ENCODE measurements at regions not wholly inside any gene's neighbourhood (a gene's known extent, or its start where the extent isn't known, plus 50 kb on each side); places are given as distances from the start of the nearest gene placed in this dataset.
"Not testable (repeated sequence)": the region's sequence is repeated elsewhere in the genome, so short reads cannot be mapped to it uniquely, and the experiment has no call there.

GRCh38 chr2:189231719-189232323, 52.3 kb upstream of the COL5A2 start:
- Mint-ChIP-seq H3K27ac (no peak overlapping the region), H3K27me3 (peaks cover 0 to 7% of the 10 kb centered on the region in 2 donors), H3K9me3 (no peaks in the 10 kb centered on the region), H3K4me1 (no peaks in the 10 kb centered on the region), H3K36me3 (no peaks in the 10 kb centered on the region), H3K4me3 (no peak overlapping the region)
- DNase-seq: no peak
- no peak for ATAC-seq (replicated peaks)

GRCh38 chr2:189232759-189233406, 53.3 kb upstream of the COL5A2 start:
- Mint-ChIP-seq H3K27me3 (peaks cover 0 to 7% of the 10 kb centered on the region in 2 donors), H3K9me3 (no peaks in the 10 kb centered on the region), H3K36me3 (no peaks in the 10 kb centered on the region), H3K27ac (no peak overlapping the region), H3K4me1 (no peaks in the 10 kb centered on the region), H3K4me3 (no peak overlapping the region)
- ATAC-seq (replicated peaks) (no peak), DNase-seq (no peak)

- no peaks in the 10 kb centered on the region for H3K36me3 Mint-ChIP-seq
- no peaks in the 10 kb centered on the region for H3K9me3 Mint-ChIP-seq
- ATAC-seq (replicated peaks) (no peak), DNase-seq (no peak)
- no peak overlapping the region for H3K27ac Mint-ChIP-seq
- peaks cover 0 to under 1% of the 10 kb centered on the region in 2 donors for H3K27me3 Mint-ChIP-seq
- no peaks in the 10 kb centered on the region for H3K4me1 Mint-ChIP-seq
- H3K4me3 Mint-ChIP-seq: no peak overlapping the region
Measured at GRCh38 chr2:189233527-189233926, 54.0 kb upstream of the COL5A2 start.

GRCh38 chr2:189234991-189235390, 55.4 kb upstream of the COL5A2 start:
- Mint-ChIP-seq H3K9me3 (no peaks in the 10 kb centered on the region), H3K4me3 (no peak overlapping the region), H3K36me3 (no peaks in the 10 kb centered on the region), H3K4me1 (no peaks in the 10 kb centered on the region), H3K27ac (no peak overlapping the region), H3K27me3 (no peaks in the 10 kb centered on the region)
- DNase-seq (no peak), ATAC-seq (replicated peaks) (no peak)

- Mint-ChIP-seq H3K4me1 (no peaks in the 10 kb centered on the region), H3K27me3 (no peaks in the 10 kb centered on the region), H3K36me3 (no peaks in the 10 kb centered on the region), H3K4me3 (no peak overlapping the region), H3K27ac (no peak overlapping the region), H3K9me3 (no peaks in the 10 kb centered on the region)
- no peak for ATAC-seq (replicated peaks)
- DNase-seq: no peak
Measured at GRCh38 chr2:189236066-189236465, 56.5 kb upstream of the COL5A2 start.

- H3K36me3 Mint-ChIP-seq: no peaks in the 10 kb centered on the region
- no peaks in the 10 kb centered on the region for H3K27me3 Mint-ChIP-seq
- H3K4me1 Mint-ChIP-seq: no peaks in the 10 kb centered on the region
- ATAC-seq (replicated peaks): no peak
- H3K9me3 Mint-ChIP-seq: peaks cover 3 to 5% of the 10 kb centered on the region in 2 donors
- DNase-seq: no peak
- no peak overlapping the region for H3K4me3 Mint-ChIP-seq
- no peak overlapping the region for H3K27ac Mint-ChIP-seq
Measured at GRCh38 chr2:189238903-189239302, 59.3 kb upstream of the COL5A2 start.

- DNase-seq; H3K27ac Mint-ChIP-seq; ATAC-seq (replicated peaks); H3K4me1 Mint-ChIP-seq; H3K27me3 Mint-ChIP-seq; H3K36me3 Mint-ChIP-seq; H3K4me3 Mint-ChIP-seq: not testable (repeated sequence)
- H3K9me3 Mint-ChIP-seq: peaks cover 10 to 13% of the 10 kb centered on the region in 2 donors
Measured at GRCh38 chr2:189243843-189244242, 64.3 kb upstream of the COL5A2 start.

GRCh38 chr2:189247276-189247675, 67.7 kb upstream of the COL5A2 start:
- Mint-ChIP-seq H3K4me3 (no peak overlapping the region), H3K36me3 (peaks cover 0 to 5% of the 10 kb centered on the region in 2 donors), H3K27me3 (no peaks in the 10 kb centered on the region), H3K4me1 (no peaks in the 10 kb centered on the region), H3K27ac (no peak overlapping the region), H3K9me3 (peaks cover 10 to 13% of the 10 kb centered on the region in 2 donors)
- no peak for ATAC-seq (replicated peaks)
- no peak for DNase-seq

GRCh38 chr2:189248141-189248540, 68.6 kb upstream of the COL5A2 start:
- Mint-ChIP-seq H3K36me3 (peaks cover 0 to 5% of the 10 kb centered on the region in 2 donors), H3K9me3 (peaks cover 8 to 9% of the 10 kb centered on the region in 2 donors), H3K27me3 (no peaks in the 10 kb centered on the region), H3K4me3 (no peak overlapping the region), H3K27ac (no peak overlapping the region), H3K4me1 (no peaks in the 10 kb centered on the region)
- no peak for DNase-seq
- no peak for ATAC-seq (replicated peaks)

- Mint-ChIP-seq H3K27me3 (no peaks in the 10 kb centered on the region), H3K9me3 (peaks cover 6 to 7% of the 10 kb centered on the region in 2 donors), H3K27ac (no peak overlapping the region), H3K4me3 (no peak overlapping the region), H3K4me1 (no peaks in the 10 kb centered on the region), H3K36me3 (peaks cover 0 to 5% of the 10 kb centered on the region in 2 donors)
- ATAC-seq (replicated peaks): no peak
- DNase-seq: no peak
Measured at GRCh38 chr2:189249171-189249570, 69.6 kb upstream of the COL5A2 start.

GRCh38 chr2:189249901-189250300, 70.3 kb upstream of the COL5A2 start:
- H3K4me1 Mint-ChIP-seq: no peaks in the 10 kb centered on the region
- no peak overlapping the region for H3K4me3 Mint-ChIP-seq
- ATAC-seq (replicated peaks) (no peak), DNase-seq (no peak)
- no peaks in the 10 kb centered on the region for H3K36me3 Mint-ChIP-seq
- H3K27ac Mint-ChIP-seq: no peak overlapping the region
- H3K27me3 Mint-ChIP-seq: no peaks in the 10 kb centered on the region
- no peaks in the 10 kb centered on the region for H3K9me3 Mint-ChIP-seq

- no peak for DNase-seq
- no peaks in the 10 kb centered on the region for H3K36me3 Mint-ChIP-seq
- H3K4me1 Mint-ChIP-seq: no peaks in the 10 kb centered on the region
- no peaks in the 10 kb centered on the region for H3K27me3 Mint-ChIP-seq
- no peaks in the 10 kb centered on the region for H3K9me3 Mint-ChIP-seq
- no peak overlapping the region for H3K4me3 Mint-ChIP-seq
- no peak for ATAC-seq (replicated peaks)
- no peak overlapping the region for H3K27ac Mint-ChIP-seq
Measured at GRCh38 chr2:189252991-189253675, 73.6 kb upstream of the COL5A2 start.

- ATAC-seq (replicated peaks): no peak
- no peaks in the 10 kb centered on the region for H3K4me1 Mint-ChIP-seq
- no peaks in the 10 kb centered on the region for H3K27me3 Mint-ChIP-seq
- DNase-seq: no peak
- no peak overlapping the region for H3K27ac Mint-ChIP-seq
- no peaks in the 10 kb centered on the region for H3K9me3 Mint-ChIP-seq
- no peak overlapping the region for H3K4me3 Mint-ChIP-seq
- H3K36me3 Mint-ChIP-seq: no peaks in the 10 kb centered on the region
Measured at GRCh38 chr2:189253836-189254235, 74.3 kb upstream of the COL5A2 start.

- H3K4me3 Mint-ChIP-seq: no peak overlapping the region
- no peak overlapping the region for H3K27ac Mint-ChIP-seq
- no peaks in the 10 kb centered on the region for H3K27me3 Mint-ChIP-seq
- ATAC-seq (replicated peaks): no peak
- no peak for DNase-seq
- H3K36me3 Mint-ChIP-seq: no peaks in the 10 kb centered on the region
- no peaks in the 10 kb centered on the region for H3K9me3 Mint-ChIP-seq
- H3K4me1 Mint-ChIP-seq: no peaks in the 10 kb centered on the region
Measured at GRCh38 chr2:189254268-189254883, 74.8 kb upstream of the COL5A2 start.

GRCh38 chr2:189255711-189256110, 76.2 kb upstream of the COL5A2 start:
- ATAC-seq (replicated peaks) (no peak), DNase-seq (no peak)
- Mint-ChIP-seq H3K4me3 (no peak overlapping the region), H3K27me3 (no peaks in the 10 kb centered on the region), H3K4me1 (no peaks in the 10 kb centered on the region), H3K27ac (no peak overlapping the region), H3K9me3 (no peaks in the 10 kb centered on the region), H3K36me3 (no peaks in the 10 kb centered on the region)

Data from stimulated activated naive B cell treated with anti-CD40 and anti-IgM and Interleukin-4, amounts not matched to agents 10 μg/mL and 1 μg/mL and 100 μg/mL, for 72 hours (primary cell).